Adrenal gland (tissue), 9 donors: ENCODE measurements at regions not wholly inside any gene's neighbourhood (a gene's known extent, or its start where the extent isn't known, plus 50 kb on each side); places are given as distances from the start of the nearest gene placed in this dataset.

ENCODE experiments used
- DNase-seq, 7 donors: peaks; one replicate each; pipeline ENCODE4 v3.0.0-alpha.2; 2019 to 2020
- H3K27ac ChIP-seq, 5 donors: fragments of 200-600 bp; sonication (generic) in 4 of 5; 1 replicate in 3 of 5; 2 replicates in 2 of 5; pipeline versions ENCODE4 v1.5.1 to v1.8.0; 2016 to 2020; ENCODE audit warnings: mild to moderate bottlenecking in 1 of 5
- H3K27me3 ChIP-seq: fragments of 200-600 bp; 2 replicates; pipeline ENCODE4 v1.8.0; 2021
- H3K36me3 ChIP-seq, 2 donors: fragments of 200-600 bp; replicated peaks in 1 of 2; 1 replicate in 1 of 2; 2 replicates in 1 of 2; pipeline versions ENCODE4 v1.5.1 to v1.8.0; 2018 to 2022
- H3K4me1 ChIP-seq, 2 donors: fragments of 200-600 bp; replicated peaks in 1 of 2; 1 replicate in 1 of 2; 2 replicates in 1 of 2; pipeline versions ENCODE4 v1.5.1 to v1.8.0; 2018 to 2021
- H3K4me3 ChIP-seq, 4 donors: fragments of 200-600 bp; sonication (generic) in 3 of 4; one replicate each; pipeline ENCODE4 v1.5.1; 2016 to 2018
- H3K9me3 ChIP-seq, 3 donors: fragments of 200-600 bp; sonication (generic) in 1 of 3; replicated peaks in 1 of 3; 1 replicate in 2 of 3; 2 replicates in 1 of 3; pipeline versions ENCODE4 v1.5.1 to v1.8.0; 2016 to 2021
- POLR2A ChIP-seq, 2 donors: fragments of 450-650 bp; IDR thresholded peaks; one replicate each; pipeline ENCODE4 v1.6.1; 2017; ENCODE audit warnings: antibody characterized with exemption in 2 of 2, mild to moderate bottlenecking in 2 of 2, moderate library complexity in 1 of 2
- WGBS, 4 donors: extraction: QIAGEN DNeasy Blood & Tissue Kit in 2 of 4; methylation state at CpG; one replicate each; pipeline versions ENCODE4 v1.1.5 to v1.1.7; 2013 to 2017; 5-methylcytosine and 5-hydroxymethylcytosine counted together
- intact Hi-C, 2 donors: fragments of 100-400 bp; cut with DNase I; formaldehyde crosslinking; loops; one replicate each; pipeline versions ENCODE4 v1.14.1 to v1.15.0; 2022 to 2023
- TF ChIP-seq, protein P1 (sequence below), 6 experiments: fragments of 450-650 bp in 4 of 6; fragments of 200-600 bp in 2 of 6; sonication (generic) in 1 of 6; IDR thresholded peaks; 1 replicate in 5 of 6; 2 replicates in 1 of 6; pipeline versions ENCODE4 v1.5.1 to v1.8.0; 2016 to 2021; ENCODE audit warnings: antibody characterized with exemption in 6 of 6, mild to moderate bottlenecking in 2 of 6, moderate library complexity in 1 of 6
- donor health status: healthy with polysubstance abuse.
- donor health status: Bipolar disorder and iron deficiency.
- donor health status: DM: yes; HTN: yes; CAD: no.
- donor health status: DM: no; HTN: no; CAD: no.
- donor health status: DM: no; HTN: no; CAD: no.

DNA sequence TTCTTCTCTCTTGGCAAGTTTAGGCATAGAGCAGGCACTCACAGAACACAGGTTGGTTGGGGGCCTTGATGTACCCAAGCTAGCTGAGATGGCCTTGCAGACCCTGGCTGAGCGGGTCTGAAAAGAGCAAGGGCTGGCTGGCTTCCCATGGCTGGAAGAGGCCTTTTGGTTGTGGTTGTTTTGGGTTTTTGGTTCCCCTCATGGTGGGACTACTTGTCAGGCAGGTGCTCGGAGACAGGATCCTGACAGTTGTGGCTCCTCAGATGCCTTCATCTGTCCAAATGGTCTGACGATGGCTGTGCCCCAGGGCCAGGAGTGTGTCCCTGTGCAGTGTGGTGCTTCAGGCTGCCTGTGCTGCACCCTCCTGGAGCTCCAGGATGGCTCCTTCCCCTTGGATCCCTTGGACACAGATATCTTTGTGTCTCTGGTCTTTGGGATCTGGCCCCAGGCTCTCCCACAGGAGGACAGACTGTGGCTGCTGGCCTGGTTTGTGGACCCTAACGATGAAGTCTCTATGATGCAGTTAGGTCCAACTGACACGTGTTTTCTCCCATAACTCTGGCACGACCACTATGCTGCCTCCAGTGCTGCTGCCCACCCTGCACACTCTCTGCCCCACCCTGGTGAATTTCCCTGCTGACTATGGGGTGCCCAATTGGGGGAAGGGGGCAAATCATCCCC, 321.5 kb upstream of the ZNF32 start:
- Histone ChIP-seq H3K27me3 (no peaks in the 10 kb centered on the region), H3K36me3 (no peaks in the 10 kb centered on the region), H3K4me1 (no peaks in the 10 kb centered on the region), H3K27ac (no peak overlapping the region), H3K9me3 (no peaks in the 10 kb centered on the region), H3K4me3 (no peak overlapping the region)
- no peak for DNase-seq
- intact Hi-C loops, result no loop called here
- TF ChIP-seq, protein P1, sequence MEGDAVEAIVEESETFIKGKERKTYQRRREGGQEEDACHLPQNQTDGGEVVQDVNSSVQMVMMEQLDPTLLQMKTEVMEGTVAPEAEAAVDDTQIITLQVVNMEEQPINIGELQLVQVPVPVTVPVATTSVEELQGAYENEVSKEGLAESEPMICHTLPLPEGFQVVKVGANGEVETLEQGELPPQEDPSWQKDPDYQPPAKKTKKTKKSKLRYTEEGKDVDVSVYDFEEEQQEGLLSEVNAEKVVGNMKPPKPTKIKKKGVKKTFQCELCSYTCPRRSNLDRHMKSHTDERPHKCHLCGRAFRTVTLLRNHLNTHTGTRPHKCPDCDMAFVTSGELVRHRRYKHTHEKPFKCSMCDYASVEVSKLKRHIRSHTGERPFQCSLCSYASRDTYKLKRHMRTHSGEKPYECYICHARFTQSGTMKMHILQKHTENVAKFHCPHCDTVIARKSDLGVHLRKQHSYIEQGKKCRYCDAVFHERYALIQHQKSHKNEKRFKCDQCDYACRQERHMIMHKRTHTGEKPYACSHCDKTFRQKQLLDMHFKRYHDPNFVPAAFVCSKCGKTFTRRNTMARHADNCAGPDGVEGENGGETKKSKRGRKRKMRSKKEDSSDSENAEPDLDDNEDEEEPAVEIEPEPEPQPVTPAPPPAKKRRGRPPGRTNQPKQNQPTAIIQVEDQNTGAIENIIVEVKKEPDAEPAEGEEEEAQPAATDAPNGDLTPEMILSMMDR (IDR thresholded peaks at IDR 0.05), result no peak
- TF ChIP-seq POLR2A (IDR thresholded peaks at IDR 0.05), result no peak
- WGBS, 4 donors, result 91 to 95% (median 93%) methylated on average over 4 to 6 of the region's 6 CpGs

DNA sequence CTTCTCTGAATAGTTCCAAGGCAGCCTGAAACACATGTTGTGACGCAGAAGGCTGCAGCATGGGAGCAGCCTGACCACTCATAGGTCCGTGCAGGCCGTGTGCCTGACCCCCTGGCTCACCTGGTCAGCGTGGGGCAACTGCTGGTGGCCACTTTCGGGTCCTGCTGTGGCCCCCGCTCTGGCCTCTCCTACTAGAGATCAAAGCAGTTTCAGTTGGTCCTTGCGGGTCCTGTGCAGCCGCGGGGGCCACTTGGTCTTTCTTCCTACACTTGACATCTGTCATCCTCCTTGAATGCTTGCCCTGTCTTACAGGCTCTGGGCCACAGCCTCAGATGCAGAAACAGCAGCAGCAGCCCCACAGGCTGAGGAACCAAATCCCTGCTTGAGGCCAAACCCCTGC, 320.8 kb upstream of the ZNF32 start:
- TF ChIP-seq, protein P1 (IDR thresholded peaks at IDR 0.05), result no peak
- Histone ChIP-seq H3K4me3 (no peak overlapping the region), H3K27me3 (no peaks in the 10 kb centered on the region), H3K36me3 (no peaks in the 10 kb centered on the region), H3K27ac (no peak overlapping the region), H3K9me3 (no peaks in the 10 kb centered on the region), H3K4me1 (no peaks in the 10 kb centered on the region)
- no peak for DNase-seq
- intact Hi-C loops, result no loop called here
- 87 to 100% (median 94%) methylated on average over 2 to 9 of the region's 9 CpGs for WGBS, 4 donors

DNA sequence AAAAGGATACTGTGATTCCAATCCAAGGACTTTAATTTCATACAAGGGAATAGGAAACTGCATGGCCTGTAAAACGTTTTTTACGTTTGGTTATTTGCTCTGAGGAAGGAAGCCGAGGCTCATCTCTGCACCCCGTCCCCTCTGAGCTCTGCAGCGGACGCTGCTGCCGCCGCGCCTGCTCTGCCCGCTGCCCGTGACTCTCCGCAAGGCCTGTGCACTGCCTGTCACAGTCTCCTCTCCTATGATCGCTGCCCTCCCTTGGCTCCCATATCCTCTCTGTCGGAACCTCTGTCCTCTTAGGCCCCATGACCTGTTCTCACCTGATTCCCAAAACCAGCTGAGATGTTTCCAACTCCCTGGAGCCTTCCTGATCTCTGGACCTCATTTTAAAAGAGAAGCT, 320.3 kb upstream of the ZNF32 start:
- intact Hi-C loops, result no loop called here

DNA sequence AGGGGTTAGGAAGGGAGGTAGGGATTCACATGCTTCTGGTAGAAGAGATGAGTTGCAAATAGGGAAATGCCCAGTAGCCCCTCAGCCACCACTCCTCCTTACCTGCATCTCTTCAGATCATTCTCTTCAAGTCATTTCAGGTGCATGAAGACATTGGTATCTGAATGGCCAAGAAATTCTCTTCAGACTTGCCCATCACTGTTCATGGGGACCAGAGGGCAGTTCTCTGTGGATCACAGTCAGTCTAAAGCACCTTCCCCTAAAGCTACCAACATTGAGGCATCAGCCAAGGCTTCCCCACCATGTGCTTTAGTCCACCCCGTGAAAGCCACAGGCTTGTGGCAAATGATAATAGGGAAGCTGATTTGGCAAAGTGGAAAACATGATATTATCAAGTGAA, 319.4 kb upstream of the ZNF32 start:
- 62 to 92% (median 68%) methylated on average over 1 of the region's 1 CpG for WGBS, 4 donors
- Histone ChIP-seq H3K27ac (no peak overlapping the region), H3K27me3 (no peaks in the 10 kb centered on the region), H3K4me3 (no peak overlapping the region), H3K9me3 (no peaks in the 10 kb centered on the region), H3K4me1 (peaks cover 0 to 4% of the 10 kb centered on the region in 2 donors), H3K36me3 (no peaks in the 10 kb centered on the region)
- intact Hi-C loops, result no loop called here
- no peak for DNase-seq
- TF ChIP-seq, protein P1 (IDR thresholded peaks at IDR 0.05), result no peak
- TF ChIP-seq POLR2A (IDR thresholded peaks at IDR 0.05), result no peak

More for the DNA sequence above, 320.3 kb upstream of the ZNF32 start:
- H3K4me3 ChIP-seq, result no peak overlapping the region
- no peaks in the 10 kb centered on the region for H3K27me3 ChIP-seq
- WGBS, 4 donors, result 84 to 90% (median 85%) methylated on average over 14 of the region's 14 CpGs
- no peak for DNase-seq
- TF ChIP-seq, protein P1 (IDR thresholded peaks at IDR 0.05), result no peak
- TF ChIP-seq POLR2A (IDR thresholded peaks at IDR 0.05), result no peak
- no peaks in the 10 kb centered on the region for H3K9me3 ChIP-seq
- H3K36me3 ChIP-seq, result no peaks in the 10 kb centered on the region
- H3K4me1 ChIP-seq, result no peaks in the 10 kb centered on the region
- H3K27ac ChIP-seq, result no peak overlapping the region
